Hematopoietic multipotent progenitor cell (in vitro differentiated cells): ENCODE measurements at regions not wholly inside any gene's neighbourhood (a gene's known extent, or its start where the extent isn't known, plus 50 kb on each side); places are given as distances from the start of the nearest gene placed in this dataset. TPM values are rescaled to one million over a fixed set of nuclear protein-coding genes. Genes with fewer than 3 reads are reported as not detected.
"Not testable (repeated sequence)": the region's sequence is repeated elsewhere in the genome, so short reads cannot be mapped to it uniquely, and the experiment has no call there.

Source experiments
- DNase-seq, 3 donors: peaks; one replicate each; pipeline ENCODE4 v3.0.0-alpha.2; 2011 to 2015; ENCODE audit warnings: low read depth in 2 of 3, low spot score in 2 of 3
- small RNA-seq: library from RNA; depleted of rRNA; stranded (forward); fragments of <200 nt; gene quantifications from one replicate; pipeline ENCODE3, GENCODE V24; 2012

- no peak for DNase-seq
These were observed 126.7 kb upstream of the AMOT start for GRCh38 chrX:112967341-112967740.

- no peak for DNase-seq
These were observed 121.3 kb upstream of the AMOT start for GRCh38 chrX:112961981-112962380.

- no peak for DNase-seq
These were observed 107.5 kb upstream of the AMOT start for GRCh38 chrX:112947981-112948615.

- no peak for DNase-seq
These were observed 105.6 kb upstream of the AMOT start for GRCh38 chrX:112946227-112946626.

- DNase-seq, result no peak
These were observed 105.2 kb upstream of the AMOT start for GRCh38 chrX:112945826-112946225.

- peak in 2 of 3 donors; percentile 14 to 33 for DNase-seq
These were observed 100.7 kb upstream of the AMOT start for GRCh38 chrX:112941209-112941837.

- no peak for DNase-seq
These were observed 94.4 kb upstream of the AMOT start for GRCh38 chrX:112935029-112935428.

GRCh38 chrX:112931900-112932299 is 91.3 kb upstream of the AMOT start:
- DNase-seq, result no peak

- no peak for DNase-seq
These were observed 90.8 kb upstream of the AMOT start for GRCh38 chrX:112931478-112931877.

- DNase-seq, result not testable (repeated sequence)
These were observed 82.8 kb upstream of the AMOT start for GRCh38 chrX:112923381-112923780.

GRCh38 chrX:112913807-112914206 is 73.2 kb upstream of the AMOT start:
- DNase-seq, result peak in 1 of 3 donors; percentile 2

GRCh38 chrX:112910418-112910817 is 69.8 kb upstream of the AMOT start:
- DNase-seq, result no peak

GRCh38 chrX:112901869-112902725 is 61.5 kb upstream of the AMOT start:
- DNase-seq, result no peak

GRCh38 chrX:112896051-112896450 is 55.4 kb upstream of the AMOT start:
- no peak for DNase-seq

Small RNA genes in the stretch of these regions (small RNA-seq; reads per million reads assigned to genes)
- gene AL031183.1, result not detected
- gene RF00012, result 0.61 reads per million
- gene RF00088, result not detected
- not detected for gene RN7SL93P
- not detected for gene RNU1-57P
- not detected for gene RNU6-1015P
